Astrocyte (in vitro differentiated cells and primary cell): ENCODE measurements at regions not wholly inside any gene's neighbourhood (a gene's known extent, or its start where the extent isn't known, plus 50 kb on each side); places are given as distances from the start of the nearest gene placed in this dataset.

Experiments used
- EZH2 ChIP-seq: IDR thresholded peaks from 2 replicates; pipeline ENCODE4 v1.6.1; 2012; ENCODE audit warnings: mild to moderate bottlenecking, low read length, inconsistent platforms; ENCODE audit not compliant: insufficient read depth
- TF ChIP-seq, protein P1 (sequence below): IDR thresholded peaks from 2 replicates; pipeline ENCODE4 v1.5.1; 2011; ENCODE audit warnings: low read depth, mild to moderate bottlenecking, inconsistent platforms, low read length, moderate library complexity; ENCODE audit not compliant: insufficient read depth

DNA sequence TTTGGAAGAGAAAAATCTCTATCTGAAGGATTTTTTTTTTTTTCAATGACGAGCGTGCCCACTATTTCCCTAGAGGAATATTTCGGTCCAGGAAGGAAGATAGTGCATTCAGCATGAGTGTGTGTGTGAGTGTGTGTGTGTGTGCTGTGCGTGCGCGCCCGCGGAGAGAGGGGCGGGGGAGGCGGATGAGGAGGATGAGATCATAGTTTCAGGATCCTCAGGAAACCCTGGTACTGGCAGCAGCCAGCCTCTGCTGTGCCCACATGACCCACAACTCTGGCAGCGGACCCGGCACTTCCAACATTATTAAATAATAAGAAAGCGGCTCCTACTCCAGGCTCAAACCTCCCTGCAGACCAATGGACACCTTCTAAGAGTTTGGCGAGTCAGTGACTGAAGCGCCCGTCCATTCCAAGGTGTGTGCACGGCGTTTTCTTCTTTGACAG, 217.0 kb upstream of the DTNA start:
- TF ChIP-seq, protein P1, sequence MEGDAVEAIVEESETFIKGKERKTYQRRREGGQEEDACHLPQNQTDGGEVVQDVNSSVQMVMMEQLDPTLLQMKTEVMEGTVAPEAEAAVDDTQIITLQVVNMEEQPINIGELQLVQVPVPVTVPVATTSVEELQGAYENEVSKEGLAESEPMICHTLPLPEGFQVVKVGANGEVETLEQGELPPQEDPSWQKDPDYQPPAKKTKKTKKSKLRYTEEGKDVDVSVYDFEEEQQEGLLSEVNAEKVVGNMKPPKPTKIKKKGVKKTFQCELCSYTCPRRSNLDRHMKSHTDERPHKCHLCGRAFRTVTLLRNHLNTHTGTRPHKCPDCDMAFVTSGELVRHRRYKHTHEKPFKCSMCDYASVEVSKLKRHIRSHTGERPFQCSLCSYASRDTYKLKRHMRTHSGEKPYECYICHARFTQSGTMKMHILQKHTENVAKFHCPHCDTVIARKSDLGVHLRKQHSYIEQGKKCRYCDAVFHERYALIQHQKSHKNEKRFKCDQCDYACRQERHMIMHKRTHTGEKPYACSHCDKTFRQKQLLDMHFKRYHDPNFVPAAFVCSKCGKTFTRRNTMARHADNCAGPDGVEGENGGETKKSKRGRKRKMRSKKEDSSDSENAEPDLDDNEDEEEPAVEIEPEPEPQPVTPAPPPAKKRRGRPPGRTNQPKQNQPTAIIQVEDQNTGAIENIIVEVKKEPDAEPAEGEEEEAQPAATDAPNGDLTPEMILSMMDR: no peak
- no peak for TF ChIP-seq EZH2
